HCT116 (cell line): ENCODE measurements at regions not wholly inside any gene's neighbourhood (a gene's known extent, or its start where the extent isn't known, plus 50 kb on each side); places are given as distances from the start of the nearest gene placed in this dataset.

ENCODE experiments used
- ATAC-seq: fragments of 200-7000 bp; cut with Tn5 transposase; 2 replicates; pipeline ENCODE4 v1.9.1; 2020; ENCODE audit warnings: mild to moderate bottlenecking, moderate library complexity
- BruUV-seq: library from RNA; stranded (reverse); fragments of 400-500 nt; replicated peaks from 2 replicates; lab custom pipeline; 2021; lab: Mats Ljungman, UMichigan
- CTCF ChIA-PET: fragments of 300-600 bp; sonication (Branson Sonifier 250); formaldehyde crosslinking; loops from one replicate; lab custom pipeline; 2021; ENCODE audit warnings: antibody characterized with exemption; lab: Charles Lee
- POLR2A ChIA-PET: fragments of 300-600, 350-600 bp; sonication (Branson Sonifier 250); formaldehyde crosslinking; loops from one replicate; lab custom pipeline; 2021; ENCODE audit warnings: antibody characterized with exemption; lab: Charles Lee
- RAD21 ChIA-PET, 2 experiments: fragments of 300-600 bp; sonication (Branson Sonifier 250); formaldehyde crosslinking; loops; one replicate each; lab custom pipeline; 2023; ENCODE audit warnings: low total read pairs in 2 of 2; ENCODE audit not compliant: uncharacterized antibody in 2 of 2, unreplicated experiment in 2 of 2, low non-redundant PET in 1 of 2; lab: Charles Lee
- DNase-seq: peaks from one replicate; pipeline ENCODE4 v3.0.0-alpha.2; 2010; ENCODE audit warnings: low read depth, low spot score
- H2AFZ ChIP-seq: fragments of 200-600 bp; shearing (Covaris generic), sonication (generic); 2 replicates; pipeline ENCODE4 v1.6.1; 2017; ENCODE audit warnings: low read depth, mixed run types, mixed read lengths, antibody characterized with exemption, low read length; ENCODE audit not compliant: poor library complexity, severe bottlenecking
- H3K27ac ChIP-seq: 2 replicates; pipeline ENCODE4 v1.5.1; 2012; ENCODE audit warnings: low read depth, low read length
- H3K27me3 ChIP-seq: fragments of 200-600 bp; sonication (generic); 2 replicates; pipeline ENCODE4 v1.6.1; 2016; ENCODE audit warnings: mixed run types, low read length, mixed read lengths; ENCODE audit not compliant: insufficient read depth
- H3K36me3 ChIP-seq, 2 experiments: fragments of 200-500 bp in 1 of 2; fragments of 200-600 bp in 1 of 2; sonication (Bioruptor generic) in 1 of 2; sonication (generic) in 1 of 2; 2 replicates each; pipeline versions ENCODE4 v1.5.1 to v1.6.1; 2014 to 2016; ENCODE audit warnings: low read length in 2 of 2, inconsistent platforms in 1 of 2, mixed read lengths in 1 of 2, mixed run types in 1 of 2; ENCODE audit not compliant: insufficient read depth in 2 of 2, control insufficient read depth in 1 of 2
- H3K4me1 ChIP-seq, 2 experiments: fragments of 200-600 bp in 1 of 2; sonication (generic) in 1 of 2; 2 replicates each; pipeline versions ENCODE4 v1.5.1 to v1.6.1; 2012 to 2017; ENCODE audit warnings: low read length in 2 of 2, inconsistent platforms in 1 of 2, mild to moderate bottlenecking in 1 of 2, mixed read lengths in 1 of 2, mixed run types in 1 of 2, moderate library complexity in 1 of 2; ENCODE audit not compliant: insufficient read depth in 2 of 2, control insufficient read depth in 1 of 2
- H3K4me2 ChIP-seq: fragments of 200-600 bp; sonication (generic); 2 replicates; pipeline ENCODE4 v1.6.1; 2017; ENCODE audit warnings: mixed run types, low read length, mixed read lengths
- H3K4me3 ChIP-seq, 2 experiments: fragments of 200-600 bp in 1 of 2; sonication (generic) in 1 of 2; replicated peaks in 1 of 2; 2 replicates each; pipeline ENCODE4 v1.5.1; 2011 to 2016; ENCODE audit warnings: low read length in 2 of 2, control low read depth in 1 of 2, low read depth in 1 of 2, mild to moderate bottlenecking in 1 of 2, mixed read lengths in 1 of 2, mixed run types in 1 of 2
- H3K79me2 ChIP-seq: fragments of 200-600 bp; sonication (generic); 2 replicates; pipeline ENCODE4 v1.6.1; 2017; ENCODE audit warnings: mild to moderate bottlenecking, mixed run types, low read length, moderate library complexity, mixed read lengths; ENCODE audit not compliant: insufficient read depth
- H3K9ac ChIP-seq: fragments of 200-600 bp; sonication (generic); 2 replicates; pipeline ENCODE4 v1.6.1; 2016; ENCODE audit warnings: low read length, mixed read lengths
- H3K9me2 ChIP-seq: fragments of 200-600 bp; sonication (generic), shearing (Covaris generic); 2 replicates; pipeline ENCODE4 v1.6.1; 2017; ENCODE audit warnings: mixed run types, mild to moderate bottlenecking, moderate library complexity; ENCODE audit not compliant: insufficient read depth
- H3K9me3 ChIP-seq, 2 experiments: fragments of 200-500 bp in 1 of 2; fragments of 200-600 bp in 1 of 2; sonication (Bioruptor generic) in 1 of 2; sonication (generic) in 1 of 2; 2 replicates each; pipeline ENCODE4 v1.6.1; 2014 to 2017; ENCODE audit warnings: low read length in 2 of 2, mixed read lengths in 2 of 2, inconsistent platforms in 1 of 2, low read depth in 1 of 2, mild to moderate bottlenecking in 1 of 2, mixed run types in 1 of 2, moderate library complexity in 1 of 2; ENCODE audit not compliant: control insufficient read depth in 1 of 2, insufficient read depth in 1 of 2
- H4K20me1 ChIP-seq: fragments of 200-600 bp; sonication (generic), shearing (Covaris generic); 2 replicates; pipeline ENCODE4 v1.6.1; 2017; ENCODE audit warnings: mixed run types, mild to moderate bottlenecking, moderate library complexity; ENCODE audit not compliant: insufficient read depth
- CBX3 ChIP-seq: IDR thresholded peaks from 2 replicates; pipeline ENCODE4 v1.6.1; 2012; ENCODE audit warnings: low read depth
- CEBPB ChIP-seq: IDR thresholded peaks from 2 replicates; pipeline ENCODE4 v1.6.1; 2012; ENCODE audit warnings: low read depth
- EZH2phosphoT487 ChIP-seq: fragments of 200-600 bp; IDR thresholded peaks from 2 replicates; pipeline ENCODE4 v1.6.1; 2018; ENCODE audit warnings: antibody characterized with exemption, borderline replicate concordance
- POLR2A ChIP-seq: IDR thresholded peaks from 2 replicates; pipeline ENCODE4 v1.7.0; 2011; ENCODE audit warnings: borderline replicate concordance; ENCODE audit not compliant: insufficient read depth, insufficient read length; ENCODE audit errors: extremely low read depth
- POLR2AphosphoS5 ChIP-seq: IDR thresholded peaks from 2 replicates; pipeline ENCODE4 v1.6.1; 2011; ENCODE audit warnings: mild to moderate bottlenecking, low read depth, low read length, moderate library complexity
- SP1 ChIP-seq: IDR thresholded peaks from 2 replicates; pipeline ENCODE4 v1.6.1; 2012; ENCODE audit warnings: low read depth
- SRF ChIP-seq: IDR thresholded peaks from 2 replicates; pipeline ENCODE4 v1.6.1; 2012; ENCODE audit warnings: low read depth
- YY1 ChIP-seq: IDR thresholded peaks from 2 replicates; pipeline ENCODE4 v1.6.1; 2011; ENCODE audit warnings: low read length, low read depth, moderate library complexity, mild to moderate bottlenecking; ENCODE audit not compliant: insufficient replicate concordance; ENCODE audit errors: extremely low read depth
- ZFX ChIP-seq: fragments of 450-650 bp; IDR thresholded peaks from 2 replicates; pipeline ENCODE4 v1.6.1; 2017
- ZNF274 ChIP-seq: fragments of 200-500 bp; sonication (Bioruptor generic); IDR thresholded peaks from 2 replicates; pipeline ENCODE4 v1.6.1; 2014; ENCODE audit warnings: mild to moderate bottlenecking, low read depth, low read length, inconsistent platforms
- intact Hi-C: fragments of 100-400 bp; cut with micrococcal nuclease; formaldehyde crosslinking; loops from 2 replicates; pipeline ENCODE4 v1.10.0; 2022
- TF ChIP-seq, protein P1 (sequence below): IDR thresholded peaks from 2 replicates; pipeline ENCODE4 v1.6.1; 2012
- TF ChIP-seq, protein P2 (sequence below): IDR thresholded peaks from 2 replicates; pipeline ENCODE4 v1.6.1; 2011; ENCODE audit warnings: mild to moderate bottlenecking, low read length, moderate library complexity; ENCODE audit not compliant: insufficient replicate concordance; ENCODE audit errors: extremely low read depth
- TF ChIP-seq, protein P3 (sequence below), 3 experiments: fragments of 200-600 bp in 1 of 3; sonication (generic) in 1 of 3; IDR thresholded peaks in 2 of 3; conservative IDR thresholded peaks in 1 of 3; 2 replicates each; pipeline ENCODE4 v1.5.1; 2012 to 2017; ENCODE audit warnings: low read depth in 2 of 3, low read length in 2 of 3, antibody characterized with exemption in 1 of 3, borderline replicate concordance in 1 of 3, control low read depth in 1 of 3, mild to moderate bottlenecking in 1 of 3, mixed read lengths in 1 of 3, mixed run types in 1 of 3, moderate library complexity in 1 of 3; ENCODE audit not compliant: insufficient read depth in 1 of 3

DNA sequence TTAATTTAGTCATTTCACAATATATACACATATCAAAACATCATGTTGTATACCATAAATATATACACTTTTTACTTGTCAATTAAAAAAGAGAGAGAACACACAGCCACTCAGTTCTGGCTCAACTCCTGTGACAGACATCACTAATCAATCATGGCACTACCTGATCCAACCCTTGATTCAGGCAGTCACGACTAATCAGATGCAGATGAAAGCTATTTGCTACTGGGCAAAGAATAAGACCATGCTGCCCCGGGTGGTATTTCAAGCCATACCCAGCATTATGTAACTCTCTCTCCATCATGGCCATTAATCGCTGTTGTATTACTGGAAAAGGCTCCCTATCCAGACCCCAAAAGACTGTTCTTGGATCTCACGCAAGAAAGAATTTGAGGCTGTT lies 345.7 kb downstream of the HAPSTR1 start:
- no TSS peak for BruUV-seq

More for the DNA sequence above, 345.7 kb downstream of the HAPSTR1 start:
- ChIA-PET POLR2A (no interaction called here), CTCF (no interaction called here), RAD21 (no interaction called here)
- Histone ChIP-seq H3K27ac (no peak overlapping the region), H3K79me2 (no peaks in the 10 kb centered on the region), H4K20me1 (no peaks in the 10 kb centered on the region; the same call in 1 of the 2 replicates), H2AFZ (no peak overlapping the region), H3K4me1 (no peaks in the 10 kb centered on the region), H3K9me2 (no peaks in the 10 kb centered on the region), H3K4me3 (no peak overlapping the region), H3K9ac (no peak overlapping the region), H3K27me3 (peaks cover 18% of the 10 kb centered on the region), H3K9me3 (no peaks in the 10 kb centered on the region), H3K4me2 (peak overlapping the region; percentile 36), H3K36me3 (no peaks in the 10 kb centered on the region)
- TF ChIP-seq ZNF274 (no peak), SRF (peak; percentile 87), POLR2AphosphoS5 (no peak), CBX3 (0 out of 2 replicates have a peak, but pooled peaks have one; percentile 32), ZFX (no peak), POLR2A (no peak), SP1 (0 out of 2 replicates have a peak, but pooled peaks have one; percentile 19), CEBPB (no peak), YY1 (no peak), EZH2phosphoT487 (no peak)
- TF ChIP-seq, protein P1, sequence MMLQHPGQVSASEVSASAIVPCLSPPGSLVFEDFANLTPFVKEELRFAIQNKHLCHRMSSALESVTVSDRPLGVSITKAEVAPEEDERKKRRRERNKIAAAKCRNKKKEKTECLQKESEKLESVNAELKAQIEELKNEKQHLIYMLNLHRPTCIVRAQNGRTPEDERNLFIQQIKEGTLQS: no peak
- TF ChIP-seq, protein P2, sequence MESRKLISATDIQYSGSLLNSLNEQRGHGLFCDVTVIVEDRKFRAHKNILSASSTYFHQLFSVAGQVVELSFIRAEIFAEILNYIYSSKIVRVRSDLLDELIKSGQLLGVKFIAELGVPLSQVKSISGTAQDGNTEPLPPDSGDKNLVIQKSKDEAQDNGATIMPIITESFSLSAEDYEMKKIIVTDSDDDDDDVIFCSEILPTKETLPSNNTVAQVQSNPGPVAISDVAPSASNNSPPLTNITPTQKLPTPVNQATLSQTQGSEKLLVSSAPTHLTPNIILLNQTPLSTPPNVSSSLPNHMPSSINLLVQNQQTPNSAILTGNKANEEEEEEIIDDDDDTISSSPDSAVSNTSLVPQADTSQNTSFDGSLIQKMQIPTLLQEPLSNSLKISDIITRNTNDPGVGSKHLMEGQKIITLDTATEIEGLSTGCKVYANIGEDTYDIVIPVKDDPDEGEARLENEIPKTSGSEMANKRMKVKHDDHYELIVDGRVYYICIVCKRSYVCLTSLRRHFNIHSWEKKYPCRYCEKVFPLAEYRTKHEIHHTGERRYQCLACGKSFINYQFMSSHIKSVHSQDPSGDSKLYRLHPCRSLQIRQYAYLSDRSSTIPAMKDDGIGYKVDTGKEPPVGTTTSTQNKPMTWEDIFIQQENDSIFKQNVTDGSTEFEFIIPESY: no peak
- TF ChIP-seq, protein P3, sequence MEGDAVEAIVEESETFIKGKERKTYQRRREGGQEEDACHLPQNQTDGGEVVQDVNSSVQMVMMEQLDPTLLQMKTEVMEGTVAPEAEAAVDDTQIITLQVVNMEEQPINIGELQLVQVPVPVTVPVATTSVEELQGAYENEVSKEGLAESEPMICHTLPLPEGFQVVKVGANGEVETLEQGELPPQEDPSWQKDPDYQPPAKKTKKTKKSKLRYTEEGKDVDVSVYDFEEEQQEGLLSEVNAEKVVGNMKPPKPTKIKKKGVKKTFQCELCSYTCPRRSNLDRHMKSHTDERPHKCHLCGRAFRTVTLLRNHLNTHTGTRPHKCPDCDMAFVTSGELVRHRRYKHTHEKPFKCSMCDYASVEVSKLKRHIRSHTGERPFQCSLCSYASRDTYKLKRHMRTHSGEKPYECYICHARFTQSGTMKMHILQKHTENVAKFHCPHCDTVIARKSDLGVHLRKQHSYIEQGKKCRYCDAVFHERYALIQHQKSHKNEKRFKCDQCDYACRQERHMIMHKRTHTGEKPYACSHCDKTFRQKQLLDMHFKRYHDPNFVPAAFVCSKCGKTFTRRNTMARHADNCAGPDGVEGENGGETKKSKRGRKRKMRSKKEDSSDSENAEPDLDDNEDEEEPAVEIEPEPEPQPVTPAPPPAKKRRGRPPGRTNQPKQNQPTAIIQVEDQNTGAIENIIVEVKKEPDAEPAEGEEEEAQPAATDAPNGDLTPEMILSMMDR (IDR thresholded peaks at IDR 0.05 in 2 of 3, conservative IDR thresholded peaks at IDR 0.05 in 1 of 3; ENCODE audit: borderline replicate concordance in 1 of 3, insufficient read depth in 1 of 3, low read depth in 2 of 3, low read length in 2 of 3): no peak
- ATAC-seq (peak; percentile 67), DNase-seq (peak; percentile 37)
- intact Hi-C loops: no loop called here
